Neural progenitor cell (in vitro differentiated cells): ENCODE measurements at regions not wholly inside any gene's neighbourhood (a gene's known extent, or its start where the extent isn't known, plus 50 kb on each side); places are given as distances from the start of the nearest gene placed in this dataset.

ENCODE experiments used
- DNase-seq: peaks from one replicate; pipeline ENCODE4 v3.0.0-alpha.2; 2016; ENCODE audit warnings: low spot score
- H2AFZ ChIP-seq: fragments of 200-600 bp; sonication (generic); replicated peaks from 2 replicates; pipeline ENCODE4 v1.6.1; 2016; ENCODE audit warnings: antibody characterized with exemption
- H3F3A ChIP-seq: fragments of 200-600 bp; sonication (generic); 2 replicates; pipeline ENCODE4 v1.6.1; 2016; ENCODE audit warnings: antibody characterized with exemption, low read depth
- H3K27ac ChIP-seq: fragments of 200-600 bp; sonication (generic); 2 replicates; pipeline ENCODE4 v1.5.1; 2016; ENCODE audit warnings: mild to moderate bottlenecking
- H3K27me3 ChIP-seq: fragments of 200-600 bp; sonication (generic); 2 replicates; pipeline ENCODE4 v1.6.1; 2016; ENCODE audit warnings: mild to moderate bottlenecking, moderate library complexity
- H3K36me3 ChIP-seq: fragments of 200-600 bp; sonication (generic); 2 replicates; pipeline ENCODE4 v1.5.1; 2016
- H3K4me1 ChIP-seq: fragments of 200-600 bp; sonication (generic); 2 replicates; pipeline ENCODE4 v1.6.1; 2016; ENCODE audit warnings: mixed run types
- H3K4me2 ChIP-seq: fragments of 200-600 bp; sonication (generic); 2 replicates; pipeline ENCODE4 v1.6.1; 2016
- H3K4me3 ChIP-seq: fragments of 200-600 bp; sonication (generic); 2 replicates; pipeline ENCODE4 v1.5.1; 2016
- H3K79me2 ChIP-seq: fragments of 200-600 bp; sonication (generic); 2 replicates; pipeline ENCODE4 v1.6.1; 2016; ENCODE audit warnings: low read depth
- H3K9ac ChIP-seq: fragments of 200-600 bp; sonication (generic); 2 replicates; pipeline ENCODE4 v1.6.1; 2016
- H3K9me3 ChIP-seq: fragments of 200-600 bp; sonication (generic); 2 replicates; pipeline ENCODE4 v1.5.1; 2016; ENCODE audit warnings: low read depth
- H4K20me1 ChIP-seq: fragments of 200-600 bp; sonication (generic); 2 replicates; pipeline ENCODE4 v1.6.1; 2016; ENCODE audit warnings: low read depth
- H3K27ac Mint-ChIP-seq: 3 replicates; pipeline ENCODE4 v1.8.0; 2021; ENCODE audit warnings: mixed read lengths
- H3K27me3 Mint-ChIP-seq: 2 replicates; pipeline ENCODE4 v1.8.0; 2022; ENCODE audit warnings: low read depth, mild to moderate bottlenecking, inconsistent platforms, moderate library complexity, mixed read lengths; ENCODE audit not compliant: insufficient read depth
- H3K36me3 Mint-ChIP-seq: 3 replicates; pipeline ENCODE4 v1.8.0; 2021; ENCODE audit warnings: mixed read lengths
- H3K4me1 Mint-ChIP-seq: 3 replicates; pipeline ENCODE4 v1.8.0; 2021; ENCODE audit warnings: mixed read lengths
- H3K4me3 Mint-ChIP-seq: 3 replicates; pipeline ENCODE4 v1.8.0; 2021; ENCODE audit warnings: mild to moderate bottlenecking, moderate library complexity, mixed read lengths
- H3K9me3 Mint-ChIP-seq: 3 replicates; pipeline ENCODE4 v1.8.0; 2020; ENCODE audit warnings: mixed read lengths
- CTCF ChIP-seq: fragments of 200-600 bp; sonication (generic); IDR thresholded peaks from 2 replicates; pipeline ENCODE4 v1.5.1; 2017; ENCODE audit warnings: antibody characterized with exemption, mild to moderate bottlenecking
- EZH2 ChIP-seq: fragments of 200-600 bp; sonication (generic); IDR thresholded peaks from 2 replicates; pipeline ENCODE4 v1.6.1; 2017; ENCODE audit warnings: antibody characterized with exemption, mild to moderate bottlenecking, moderate library complexity
- EZH2phosphoT487 ChIP-seq: fragments of 200-600 bp; sonication (generic); IDR thresholded peaks from 2 replicates; pipeline ENCODE4 v1.6.1; 2017; ENCODE audit warnings: antibody characterized with exemption

DNA sequence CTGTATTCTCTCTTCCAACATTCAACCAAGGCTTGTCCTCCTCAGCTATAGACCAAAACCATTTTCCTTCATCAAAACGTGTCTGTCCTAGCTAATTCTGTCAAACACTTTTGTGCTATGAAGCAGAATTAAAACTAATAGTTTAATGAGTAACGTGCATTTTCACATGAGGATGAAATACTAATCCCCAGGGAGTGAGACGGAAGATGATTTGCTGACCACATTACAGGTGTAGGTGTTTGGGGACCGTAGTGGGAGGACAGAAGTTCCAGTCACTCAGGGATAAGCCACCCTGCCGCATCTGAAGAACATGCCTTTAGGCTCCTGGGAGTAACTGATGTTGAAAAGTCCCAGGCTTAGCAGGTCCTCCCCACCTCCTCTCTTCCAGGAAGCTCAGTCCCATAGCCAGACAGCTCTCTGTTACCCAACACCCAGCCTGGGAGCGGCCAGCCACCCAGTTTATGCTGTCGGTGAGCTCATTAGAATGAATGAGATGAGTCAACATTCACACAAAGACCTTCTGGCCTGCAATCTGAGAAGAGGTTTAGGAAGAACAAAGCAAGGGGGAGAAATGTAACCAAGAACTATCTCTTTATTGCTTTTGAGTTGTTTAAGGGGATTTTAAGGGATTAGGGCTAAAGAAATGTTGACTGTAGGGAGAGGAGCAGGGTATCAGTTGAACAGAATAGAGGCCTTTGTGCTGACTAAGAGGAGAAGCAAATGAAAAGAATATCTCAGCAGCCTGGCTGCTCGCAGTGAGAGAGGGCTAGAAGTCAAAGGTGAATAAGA, 122.5 kb downstream of the FOXI3 start:
- Mint-ChIP-seq H3K4me1 (peaks cover 18% of the 10 kb centered on the region), H3K27me3 (peaks cover 7% of the 10 kb centered on the region), H3K27ac (peak overlapping the region; percentile 88), H3K36me3 (no peaks in the 10 kb centered on the region), H3K4me3 (peak overlapping the region; percentile 2), H3K9me3 (no peaks in the 10 kb centered on the region)
- H3K27ac ChIP-seq = no peak overlapping the region
- TF ChIP-seq EZH2phosphoT487 = peak; percentile 99
- no peak for TF ChIP-seq CTCF
- peak overlapping the region; percentile 43 for H3K4me2 ChIP-seq
- H3K79me2 ChIP-seq = no peaks in the 10 kb centered on the region
- no peak overlapping the region for H3K9ac ChIP-seq
- no peak overlapping the region for H2AFZ ChIP-seq
- H3F3A ChIP-seq = peaks cover 23% of the 10 kb centered on the region
- no peaks in the 10 kb centered on the region for H3K9me3 ChIP-seq
- no peaks in the 10 kb centered on the region for H3K36me3 ChIP-seq
- no peak overlapping the region for H3K4me3 ChIP-seq
- H4K20me1 ChIP-seq = peaks cover 15% of the 10 kb centered on the region
- H3K27me3 ChIP-seq = peaks cover 73% of the 10 kb centered on the region
- H3K4me1 ChIP-seq = peaks cover 23% of the 10 kb centered on the region
- peak; percentile 93 for DNase-seq

DNA sequence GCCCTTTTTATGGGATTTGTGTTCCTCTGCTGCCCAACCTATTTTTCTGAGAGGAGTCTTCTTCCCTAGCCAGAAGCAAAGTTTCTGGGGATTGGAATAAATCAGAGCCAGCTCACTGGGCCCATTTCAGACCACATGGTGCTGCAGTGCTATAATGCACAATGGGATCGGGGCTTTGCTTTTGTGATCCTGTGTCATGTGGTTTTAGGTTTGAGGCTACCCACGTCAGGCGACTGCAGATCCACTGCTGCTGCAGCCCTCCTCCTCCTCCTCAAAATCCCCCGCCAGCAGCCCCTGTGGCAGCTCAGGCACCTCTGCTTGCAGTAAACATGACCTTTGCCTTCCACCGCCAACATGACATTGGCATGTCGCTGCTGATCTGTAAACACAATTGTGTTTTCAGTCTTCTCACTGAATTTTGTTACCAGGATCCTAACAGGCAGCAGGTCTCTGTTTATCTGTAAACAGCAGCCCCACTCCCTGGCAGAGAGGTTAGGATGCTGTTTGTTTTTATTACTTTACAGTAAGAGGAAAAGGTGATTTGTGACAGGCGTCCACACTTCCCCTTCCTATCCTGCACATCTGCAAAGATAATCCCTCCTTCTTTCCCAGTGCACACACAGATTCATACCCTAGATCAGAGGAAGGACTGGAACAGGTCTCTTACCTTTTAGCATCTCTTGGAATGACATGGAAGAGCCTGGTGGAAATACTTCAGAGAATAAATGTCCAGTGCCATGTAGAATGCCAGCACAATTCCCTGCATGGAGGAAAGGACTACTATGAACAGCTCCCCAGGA, 130.8 kb downstream of the FOXI3 start:
- Histone ChIP-seq H3K27me3 (no peaks in the 10 kb centered on the region), H2AFZ (no peak overlapping the region), H3K36me3 (no peaks in the 10 kb centered on the region), H3K4me1 (peaks cover 27% of the 10 kb centered on the region), H3K9ac (no peak overlapping the region), H3K4me2 (peak overlapping the region; percentile 34), H3K27ac (no peak overlapping the region), H4K20me1 (no peaks in the 10 kb centered on the region), H3K4me3 (no peak overlapping the region), H3F3A (peaks cover 19% of the 10 kb centered on the region), H3K79me2 (no peaks in the 10 kb centered on the region), H3K9me3 (no peaks in the 10 kb centered on the region)
- peak; percentile 21 for DNase-seq
- peaks cover 1% of the 10 kb centered on the region for H3K27me3 Mint-ChIP-seq
- peaks cover 23% of the 10 kb centered on the region for H3K4me1 Mint-ChIP-seq
- peak overlapping the region; percentile 50 for H3K4me3 Mint-ChIP-seq
- H3K36me3 Mint-ChIP-seq = no peaks in the 10 kb centered on the region
- TF ChIP-seq EZH2phosphoT487 = no peak
- TF ChIP-seq CTCF = no peak
- H3K9me3 Mint-ChIP-seq = no peaks in the 10 kb centered on the region
- H3K27ac Mint-ChIP-seq = peak overlapping the region; percentile 86

GRCh38 chr2:88320076-88320773, 132.3 kb downstream of the FOXI3 start:
- no peaks in the 10 kb centered on the region for H3K36me3 ChIP-seq
- H3K9ac ChIP-seq = no peak overlapping the region
- Mint-ChIP-seq H3K27ac (no peak overlapping the region), H3K4me1 (peaks cover 23% of the 10 kb centered on the region), H3K27me3 (no peaks in the 10 kb centered on the region), H3K4me3 (no peak overlapping the region), H3K36me3 (no peaks in the 10 kb centered on the region), H3K9me3 (no peaks in the 10 kb centered on the region)
- H2AFZ ChIP-seq = no peak overlapping the region
- H3K79me2 ChIP-seq = no peaks in the 10 kb centered on the region
- peaks cover 27% of the 10 kb centered on the region for H3K4me1 ChIP-seq
- H3F3A ChIP-seq = peaks cover 19% of the 10 kb centered on the region
- no peaks in the 10 kb centered on the region for H4K20me1 ChIP-seq
- no peak overlapping the region for H3K27ac ChIP-seq
- H3K4me2 ChIP-seq = peak overlapping the region; percentile 34
- TF ChIP-seq EZH2phosphoT487 (no peak), EZH2 (no peak), CTCF (no peak)
- DNase-seq = no peak
- H3K4me3 ChIP-seq = no peak overlapping the region
- no peaks in the 10 kb centered on the region for H3K27me3 ChIP-seq
- no peaks in the 10 kb centered on the region for H3K9me3 ChIP-seq
